Loucy (cell line): ENCODE measurements at regions not wholly inside any gene's neighbourhood (a gene's known extent, or its start where the extent isn't known, plus 50 kb on each side); places are given as distances from the start of the nearest gene placed in this dataset.

Experiments used
- H2AFZ ChIP-seq: fragments of 200-600 bp; sonication (generic); 2 replicates; pipeline ENCODE4 v1.6.0; 2016; ENCODE audit warnings: antibody characterized with exemption, mild to moderate bottlenecking, low read length, moderate library complexity
- H3F3A ChIP-seq: fragments of 200-600 bp; 2 replicates; pipeline ENCODE4 v1.6.0; 2016; ENCODE audit warnings: antibody characterized with exemption, low read depth, mild to moderate bottlenecking
- H3K27me3 ChIP-seq: fragments of 200-600 bp; sonication (generic); 2 replicates; pipeline ENCODE4 v1.6.1; 2014; ENCODE audit warnings: low read length, mild to moderate bottlenecking; ENCODE audit not compliant: insufficient read depth, poor library complexity, severe bottlenecking
- H3K36me3 ChIP-seq: fragments of 200-600 bp; sonication (generic); 2 replicates; pipeline ENCODE4 v1.6.1; 2016; ENCODE audit warnings: low read length; ENCODE audit not compliant: insufficient read depth
- H3K4me1 ChIP-seq: fragments of 200-600 bp; sonication (generic); 2 replicates; pipeline ENCODE4 v1.5.1; 2014; ENCODE audit warnings: low read length, mild to moderate bottlenecking; ENCODE audit not compliant: insufficient read depth, poor library complexity, severe bottlenecking
- H3K4me2 ChIP-seq: fragments of 200-600 bp; sonication (generic); 2 replicates; pipeline ENCODE4 v1.6.0; 2014; ENCODE audit warnings: antibody characterized with exemption, low read length, low read depth, mild to moderate bottlenecking; ENCODE audit not compliant: poor library complexity, severe bottlenecking
- H3K4me3 ChIP-seq: fragments of 200-600 bp; sonication (generic); 2 replicates; pipeline ENCODE4 v1.5.1; 2014; ENCODE audit warnings: low read length, mild to moderate bottlenecking, mixed read lengths; ENCODE audit not compliant: poor library complexity, severe bottlenecking
- H3K79me2 ChIP-seq: fragments of 200-600 bp; sonication (generic); 2 replicates; pipeline ENCODE4 v1.6.1; 2014; ENCODE audit warnings: low read length; ENCODE audit not compliant: insufficient read depth
- H3K9ac ChIP-seq: fragments of 200-600 bp; sonication (generic); 2 replicates; pipeline ENCODE4 v1.6.0; 2014; ENCODE audit warnings: mild to moderate bottlenecking, low read depth, low read length, moderate library complexity; ENCODE audit not compliant: poor library complexity, severe bottlenecking
- H3K9me2 ChIP-seq: fragments of 200-600 bp; sonication (generic); replicated peaks from 2 replicates; pipeline ENCODE4 v1.6.1; 2016; ENCODE audit warnings: low read depth, low read length, mixed read lengths
- H3K9me3 ChIP-seq: fragments of 200-600 bp; sonication (generic); 2 replicates; pipeline ENCODE4 v1.6.1; 2014; ENCODE audit warnings: mild to moderate bottlenecking, antibody characterized with exemption, low read length, low read depth; ENCODE audit not compliant: insufficient read depth
- H4K20me1 ChIP-seq: fragments of 200-600 bp; sonication (generic); 2 replicates; pipeline ENCODE4 v1.6.0; 2014; ENCODE audit warnings: antibody characterized with exemption, low read length, mild to moderate bottlenecking; ENCODE audit not compliant: insufficient read depth, poor library complexity, severe bottlenecking
- EZH2phosphoT487 ChIP-seq: fragments of 200-600 bp; IDR thresholded peaks from 2 replicates; pipeline ENCODE4 v1.6.1; 2018; ENCODE audit warnings: antibody characterized with exemption, mild to moderate bottlenecking, moderate library complexity, borderline replicate concordance
- TF ChIP-seq, protein P1 (sequence below): fragments of 200-600 bp; sonication (generic); conservative IDR thresholded peaks from 2 replicates; pipeline ENCODE4 v1.5.1; 2014; ENCODE audit warnings: mild to moderate bottlenecking, antibody characterized with exemption, low read length

DNA sequence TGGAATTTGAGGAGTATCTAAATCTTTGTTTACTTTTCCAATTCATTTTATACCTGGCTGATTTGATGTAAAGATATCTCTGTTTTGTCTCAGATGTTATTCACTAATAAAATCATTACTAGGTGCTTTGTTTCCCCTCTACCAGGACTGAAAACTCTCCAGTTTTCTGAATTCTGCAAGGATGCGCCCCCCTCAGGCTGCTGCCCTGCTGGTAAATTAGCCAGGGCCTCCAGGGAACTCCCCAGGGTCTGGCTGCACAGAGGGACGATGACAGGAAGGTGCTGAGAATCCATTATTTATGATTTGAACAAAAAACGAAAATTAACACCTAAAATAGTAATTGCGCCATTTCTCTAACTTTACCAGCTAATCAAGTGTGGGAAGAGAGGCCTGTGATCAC lies 541.2 kb upstream of the POU3F3 start:
- H3K27me3 ChIP-seq = no peaks in the 10 kb centered on the region
- no peaks in the 10 kb centered on the region for H3K4me1 ChIP-seq
- H3K4me3 ChIP-seq = no peak overlapping the region
- H4K20me1 ChIP-seq = no peaks in the 10 kb centered on the region
- TF ChIP-seq, protein P1, sequence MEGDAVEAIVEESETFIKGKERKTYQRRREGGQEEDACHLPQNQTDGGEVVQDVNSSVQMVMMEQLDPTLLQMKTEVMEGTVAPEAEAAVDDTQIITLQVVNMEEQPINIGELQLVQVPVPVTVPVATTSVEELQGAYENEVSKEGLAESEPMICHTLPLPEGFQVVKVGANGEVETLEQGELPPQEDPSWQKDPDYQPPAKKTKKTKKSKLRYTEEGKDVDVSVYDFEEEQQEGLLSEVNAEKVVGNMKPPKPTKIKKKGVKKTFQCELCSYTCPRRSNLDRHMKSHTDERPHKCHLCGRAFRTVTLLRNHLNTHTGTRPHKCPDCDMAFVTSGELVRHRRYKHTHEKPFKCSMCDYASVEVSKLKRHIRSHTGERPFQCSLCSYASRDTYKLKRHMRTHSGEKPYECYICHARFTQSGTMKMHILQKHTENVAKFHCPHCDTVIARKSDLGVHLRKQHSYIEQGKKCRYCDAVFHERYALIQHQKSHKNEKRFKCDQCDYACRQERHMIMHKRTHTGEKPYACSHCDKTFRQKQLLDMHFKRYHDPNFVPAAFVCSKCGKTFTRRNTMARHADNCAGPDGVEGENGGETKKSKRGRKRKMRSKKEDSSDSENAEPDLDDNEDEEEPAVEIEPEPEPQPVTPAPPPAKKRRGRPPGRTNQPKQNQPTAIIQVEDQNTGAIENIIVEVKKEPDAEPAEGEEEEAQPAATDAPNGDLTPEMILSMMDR = no peak
- no peak for TF ChIP-seq EZH2phosphoT487
- H3K36me3 ChIP-seq = no peaks in the 10 kb centered on the region
- H3F3A ChIP-seq = no peaks in the 10 kb centered on the region
- no peak overlapping the region for H2AFZ ChIP-seq
- H3K9me2 ChIP-seq = no peaks in the 10 kb centered on the region
- H3K4me2 ChIP-seq = no peak overlapping the region
- H3K9ac ChIP-seq = no peak overlapping the region
- H3K79me2 ChIP-seq = no peaks in the 10 kb centered on the region
- H3K9me3 ChIP-seq = no peaks in the 10 kb centered on the region; the same call in 1 of the 2 replicates

DNA sequence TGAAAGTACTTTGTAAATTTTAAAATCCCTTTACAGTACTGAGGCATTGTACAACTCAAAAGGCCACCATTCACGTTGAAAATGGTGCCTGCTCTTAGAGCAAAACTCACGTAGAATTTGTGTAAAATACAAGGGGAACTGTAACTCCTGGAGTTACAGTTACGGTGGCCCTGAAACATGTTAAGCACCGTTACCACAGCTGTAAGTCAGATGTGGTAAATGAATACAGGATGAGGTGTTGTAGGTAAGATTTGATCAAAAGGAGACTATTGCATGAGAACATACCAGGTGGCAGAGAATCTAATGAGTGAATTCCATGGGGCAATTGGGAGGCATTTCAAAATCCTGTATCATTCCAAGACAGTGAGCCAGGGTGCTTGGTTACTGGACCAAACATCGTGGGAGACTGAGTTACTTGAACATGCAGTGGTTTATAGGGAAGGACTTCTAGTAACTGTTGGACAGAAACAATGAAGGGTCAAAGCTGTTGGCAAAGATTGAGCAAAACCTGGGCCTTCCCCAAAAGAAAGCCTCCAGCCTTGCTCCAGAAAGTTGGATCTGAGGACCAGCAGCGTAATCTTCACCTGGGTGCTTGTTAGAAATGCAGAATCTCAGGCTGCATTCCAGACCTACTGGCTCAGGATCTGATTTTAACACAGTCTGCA lies 535.8 kb upstream of the POU3F3 start:
- Histone ChIP-seq H4K20me1 (no peaks in the 10 kb centered on the region), H3K9me2 (no peaks in the 10 kb centered on the region), H3K36me3 (no peaks in the 10 kb centered on the region), H2AFZ (no peak overlapping the region), H3F3A (no peaks in the 10 kb centered on the region), H3K4me3 (no peak overlapping the region), H3K4me2 (no peak overlapping the region), H3K27me3 (no peaks in the 10 kb centered on the region), H3K9me3 (no peaks in the 10 kb centered on the region), H3K4me1 (no peaks in the 10 kb centered on the region), H3K9ac (no peak overlapping the region), H3K79me2 (no peaks in the 10 kb centered on the region)
- TF ChIP-seq, protein P1 = no peak
- TF ChIP-seq EZH2phosphoT487 = no peak

DNA sequence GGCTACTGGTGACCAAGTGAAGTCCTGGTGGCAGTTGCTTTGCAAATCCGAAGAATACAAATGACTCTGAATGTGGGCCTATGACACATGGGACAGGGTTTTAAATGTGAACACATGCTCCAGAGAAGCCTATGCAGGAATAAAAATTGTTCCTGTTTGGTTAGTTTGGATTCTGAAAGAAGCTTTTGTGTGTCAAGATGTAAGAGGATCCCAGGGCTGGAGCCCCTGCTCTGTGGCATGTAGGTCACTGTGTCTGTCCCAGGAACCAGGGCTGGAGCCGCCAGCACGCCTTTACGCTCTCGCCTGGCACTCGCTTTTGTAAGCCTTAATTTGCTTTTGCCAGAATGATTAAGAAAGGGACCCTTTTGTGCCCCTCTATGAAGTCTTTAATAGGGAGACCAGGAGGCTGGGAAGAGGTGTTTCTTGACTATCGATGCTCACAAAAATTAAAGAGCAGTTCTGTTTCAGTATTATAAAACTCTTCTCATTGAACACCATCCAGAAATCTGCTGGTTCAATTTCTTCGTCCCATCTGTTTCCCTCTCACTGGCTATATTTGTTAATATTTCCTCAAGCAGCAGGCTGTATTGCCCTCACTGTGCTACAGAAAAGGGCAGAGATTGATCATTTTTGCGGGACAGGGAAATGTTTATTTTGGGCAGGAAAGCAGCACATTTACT lies 532.7 kb upstream of the POU3F3 start:
- TF ChIP-seq, protein P1 = no peak
- no peak for TF ChIP-seq EZH2phosphoT487
- no peak overlapping the region for H2AFZ ChIP-seq
- no peak overlapping the region for H3K9ac ChIP-seq
- H3K4me3 ChIP-seq = no peak overlapping the region
- H3K36me3 ChIP-seq = no peaks in the 10 kb centered on the region
- H4K20me1 ChIP-seq = no peaks in the 10 kb centered on the region
- H3K9me2 ChIP-seq = no peaks in the 10 kb centered on the region
- no peaks in the 10 kb centered on the region for H3F3A ChIP-seq
- H3K9me3 ChIP-seq = no peaks in the 10 kb centered on the region
- no peaks in the 10 kb centered on the region for H3K4me1 ChIP-seq
- no peak overlapping the region for H3K4me2 ChIP-seq
- H3K27me3 ChIP-seq = no peaks in the 10 kb centered on the region
- no peaks in the 10 kb centered on the region for H3K79me2 ChIP-seq
